Hepatocyte (in vitro differentiated cells): ENCODE measurements at regions not wholly inside any gene's neighbourhood (a gene's known extent, or its start where the extent isn't known, plus 50 kb on each side); places are given as distances from the start of the nearest gene placed in this dataset.

ENCODE experiments used
- CTCF ChIP-seq: fragments of 200-600 bp; sonication (generic); IDR thresholded peaks from 2 replicates; pipeline ENCODE4 v1.5.1; 2016; ENCODE audit warnings: antibody characterized with exemption, mild to moderate bottlenecking; ENCODE audit not compliant: poor library complexity
- EZH2 ChIP-seq: fragments of 200-600 bp; sonication (generic); IDR thresholded peaks from 2 replicates; pipeline ENCODE4 v1.6.1; 2016; ENCODE audit warnings: antibody characterized with exemption, mild to moderate bottlenecking, borderline replicate concordance
- EZH2phosphoT487 ChIP-seq: fragments of 200-600 bp; sonication (generic); IDR thresholded peaks from one replicate; pipeline ENCODE4 v1.6.1; 2018; ENCODE audit warnings: antibody characterized with exemption, mild to moderate bottlenecking, low read depth, moderate library complexity; ENCODE audit not compliant: unreplicated experiment, severe bottlenecking

GRCh38 chr5:135229679-135230132 is 169.3 kb downstream of the MACROH2A1 start:
- no peak for TF ChIP-seq CTCF
- TF ChIP-seq EZH2: no peak
- no peak for TF ChIP-seq EZH2phosphoT487
